ENCODE measurements at regions not wholly inside any gene's neighbourhood (a gene's known extent, or its start where the extent isn't known, plus 50 kb on each side); places are given as distances from the start of the nearest gene placed in this dataset.

- Histone ChIP-seq H3K36me3 (no peaks in the 10 kb centered on the region), H3K4me3 (no peak overlapping the region), H3K4me1 (no peaks in the 10 kb centered on the region)
These were observed 369.3 kb upstream of the ADARB2 start for GRCh38 chr10:2106641-2107040.

DNA sequence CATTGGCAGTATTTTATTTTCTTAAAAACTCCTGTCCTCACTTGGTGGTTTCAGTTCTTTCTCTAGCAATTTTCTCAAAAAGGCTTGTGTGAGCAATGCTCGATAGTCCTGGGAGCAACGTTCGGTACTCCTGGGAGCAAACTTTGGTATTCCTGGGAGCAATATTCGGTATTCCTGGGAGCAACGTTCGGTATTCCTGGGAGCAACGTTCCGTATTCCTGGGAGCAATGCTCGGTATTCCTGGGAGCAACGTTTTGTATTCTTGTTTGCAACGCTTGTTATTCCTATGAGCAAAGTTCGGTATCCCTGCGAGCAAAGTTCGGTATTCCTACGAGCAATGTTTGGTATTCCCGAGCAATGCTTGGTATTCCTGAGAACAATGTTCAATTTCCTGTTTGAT is 362.0 kb upstream of the ADARB2 start:
- DNase-seq = no peak
- TF ChIP-seq, protein P1, sequence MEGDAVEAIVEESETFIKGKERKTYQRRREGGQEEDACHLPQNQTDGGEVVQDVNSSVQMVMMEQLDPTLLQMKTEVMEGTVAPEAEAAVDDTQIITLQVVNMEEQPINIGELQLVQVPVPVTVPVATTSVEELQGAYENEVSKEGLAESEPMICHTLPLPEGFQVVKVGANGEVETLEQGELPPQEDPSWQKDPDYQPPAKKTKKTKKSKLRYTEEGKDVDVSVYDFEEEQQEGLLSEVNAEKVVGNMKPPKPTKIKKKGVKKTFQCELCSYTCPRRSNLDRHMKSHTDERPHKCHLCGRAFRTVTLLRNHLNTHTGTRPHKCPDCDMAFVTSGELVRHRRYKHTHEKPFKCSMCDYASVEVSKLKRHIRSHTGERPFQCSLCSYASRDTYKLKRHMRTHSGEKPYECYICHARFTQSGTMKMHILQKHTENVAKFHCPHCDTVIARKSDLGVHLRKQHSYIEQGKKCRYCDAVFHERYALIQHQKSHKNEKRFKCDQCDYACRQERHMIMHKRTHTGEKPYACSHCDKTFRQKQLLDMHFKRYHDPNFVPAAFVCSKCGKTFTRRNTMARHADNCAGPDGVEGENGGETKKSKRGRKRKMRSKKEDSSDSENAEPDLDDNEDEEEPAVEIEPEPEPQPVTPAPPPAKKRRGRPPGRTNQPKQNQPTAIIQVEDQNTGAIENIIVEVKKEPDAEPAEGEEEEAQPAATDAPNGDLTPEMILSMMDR (IDR thresholded peaks at IDR 0.05) = no peak
- intact Hi-C loops (cut with DNase I; ENCODE audit: low total_unique reads) = no loop called here
- no peak overlapping the region for H3K4me3 ChIP-seq
- no peak overlapping the region for H3K27ac ChIP-seq
- no peaks in the 10 kb centered on the region for H3K4me1 ChIP-seq
- H3K36me3 ChIP-seq = no peaks in the 10 kb centered on the region
- H3K27me3 ChIP-seq = no peaks in the 10 kb centered on the region
- peaks cover 0 to 4% (median 0%) of the 10 kb centered on the region in 3 donors for H3K9me3 ChIP-seq

More at GRCh38 chr10:2106641-2107040, 369.3 kb upstream of the ADARB2 start:
- TF ChIP-seq, protein P1 (IDR thresholded peaks at IDR 0.05) = no peak
- intact Hi-C loops (cut with DNase I; ENCODE audit: low total_unique reads) = no loop called here
- DNase-seq = no peak
- H3K9me3 ChIP-seq = peaks cover 0 to 5% (median 0%) of the 10 kb centered on the region in 3 donors
- no peaks in the 10 kb centered on the region for H3K27me3 ChIP-seq
- no peak overlapping the region for H3K27ac ChIP-seq

GRCh38 chr10:2097937-2098336 is 360.6 kb upstream of the ADARB2 start:
- TF ChIP-seq, protein P1 (IDR thresholded peaks at IDR 0.05) = no peak
- no peaks in the 10 kb centered on the region for H3K4me1 ChIP-seq
- H3K4me3 ChIP-seq = no peak overlapping the region
- H3K27ac ChIP-seq = no peak overlapping the region
- no peaks in the 10 kb centered on the region for H3K9me3 ChIP-seq
- H3K36me3 ChIP-seq = no peaks in the 10 kb centered on the region
- no peak for DNase-seq
- no peaks in the 10 kb centered on the region for H3K27me3 ChIP-seq
- intact Hi-C loops (cut with DNase I; ENCODE audit: low total_unique reads) = no loop called here

- Histone ChIP-seq H3K9me3 (no peaks in the 10 kb centered on the region), H3K4me1 (no peaks in the 10 kb centered on the region), H3K27me3 (no peaks in the 10 kb centered on the region), H3K4me3 (no peak overlapping the region), H3K36me3 (no peaks in the 10 kb centered on the region), H3K27ac (no peak overlapping the region)
- DNase-seq = no peak
- TF ChIP-seq, protein P1 (IDR thresholded peaks at IDR 0.05) = no peak
- intact Hi-C loops (cut with DNase I; ENCODE audit: low total_unique reads) = no loop called here
These were observed 356.8 kb upstream of the ADARB2 start for GRCh38 chr10:2094171-2094570.

- DNase-seq = no peak
- H3K4me3 ChIP-seq = no peak overlapping the region
- H3K4me1 ChIP-seq = no peaks in the 10 kb centered on the region
- H3K27me3 ChIP-seq = no peaks in the 10 kb centered on the region
- intact Hi-C loops (cut with DNase I; ENCODE audit: low total_unique reads) = no loop called here
- no peaks in the 10 kb centered on the region for H3K36me3 ChIP-seq
- H3K9me3 ChIP-seq = no peaks in the 10 kb centered on the region
- H3K27ac ChIP-seq = no peak overlapping the region
- TF ChIP-seq, protein P1 (IDR thresholded peaks at IDR 0.05) = no peak
These were observed 346.3 kb upstream of the ADARB2 start for GRCh38 chr10:2083591-2083990.

DNA sequence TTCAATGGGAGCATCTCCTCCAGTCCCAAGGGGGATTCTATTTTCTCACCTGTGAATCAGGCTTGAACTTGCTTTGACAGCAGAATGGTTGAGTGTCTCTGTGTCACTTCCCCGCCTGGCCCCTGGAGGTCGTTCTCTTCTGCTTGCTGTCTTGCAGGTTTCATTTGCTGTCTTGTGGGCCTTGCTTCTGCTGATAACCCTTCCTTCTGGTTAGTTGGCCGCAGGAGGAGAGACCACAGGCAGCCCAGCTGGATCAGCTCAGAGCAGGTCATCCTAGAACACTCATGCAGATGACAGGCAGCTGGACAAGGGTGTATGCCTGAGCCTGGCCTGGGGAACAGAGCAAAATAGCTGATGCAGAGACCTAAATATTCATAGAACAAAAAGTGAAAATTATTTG is 344.2 kb upstream of the ADARB2 start:
- no peaks in the 10 kb centered on the region for H3K36me3 ChIP-seq
- intact Hi-C loops (cut with DNase I; ENCODE audit: low total_unique reads) = no loop called here
- TF ChIP-seq, protein P1 (IDR thresholded peaks at IDR 0.05) = no peak
- H3K27ac ChIP-seq = no peak overlapping the region
- no peaks in the 10 kb centered on the region for H3K4me1 ChIP-seq
- no peaks in the 10 kb centered on the region for H3K27me3 ChIP-seq
- no peak for DNase-seq
- no peak overlapping the region for H3K4me3 ChIP-seq
- no peaks in the 10 kb centered on the region for H3K9me3 ChIP-seq

Data from tibial artery (tissue), 4 donors.